ENCODE measurements at regions not wholly inside any gene's neighbourhood (a gene's known extent, or its start where the extent isn't known, plus 50 kb on each side); places are given as distances from the start of the nearest gene placed in this dataset.
"Not testable (repeated sequence)": the region's sequence is repeated elsewhere in the genome, so short reads cannot be mapped to it uniquely, and the experiment has no call there.

DNA sequence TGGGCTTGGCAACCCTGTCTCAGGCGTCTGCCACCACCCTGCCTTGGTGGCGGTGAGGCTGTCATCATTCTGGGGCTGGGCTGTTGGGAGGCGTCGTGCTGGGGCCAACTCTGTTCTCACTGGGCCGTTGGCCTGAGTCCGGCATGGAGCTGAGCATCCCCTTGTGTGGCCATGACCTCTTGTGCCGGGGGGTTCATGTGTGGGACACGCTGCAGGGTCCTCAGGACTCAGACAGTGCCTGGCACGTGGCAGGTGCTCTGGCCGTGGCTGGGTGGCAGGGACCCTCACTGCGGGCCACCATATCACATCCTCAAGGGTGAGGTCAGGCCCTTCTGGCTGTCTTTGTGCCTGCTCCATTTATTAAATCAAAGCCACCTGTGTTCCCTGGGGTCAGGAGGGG is 197.4 kb downstream of the BANP start:
- not testable (repeated sequence) for DNase-seq

DNA sequence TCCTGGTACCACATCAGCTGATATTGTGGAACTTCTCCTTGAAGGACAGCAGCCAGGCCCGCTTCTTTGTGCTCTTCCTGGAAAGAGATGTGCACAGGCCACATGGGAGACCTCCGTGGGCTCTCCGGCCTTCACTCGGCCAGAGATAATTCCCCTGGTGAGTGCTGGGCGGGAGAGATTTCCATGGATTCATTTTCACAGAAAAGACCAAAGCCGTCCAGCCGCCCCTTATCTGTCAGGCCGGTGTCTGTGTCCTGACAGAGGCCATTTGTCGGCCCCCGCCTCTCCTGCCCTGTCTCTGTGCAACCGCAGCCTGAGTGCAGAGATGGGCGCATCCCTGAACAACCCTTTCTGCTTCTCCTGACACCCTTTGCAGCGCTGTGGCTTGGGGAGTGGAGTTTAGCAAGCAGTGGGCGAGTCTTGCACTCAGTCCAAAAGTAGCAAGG is 197.9 kb downstream of the BANP start:
- not testable (repeated sequence) for DNase-seq

- DNase-seq, result not testable (repeated sequence)
Measured at GRCh38 chr16:88149663-88150062, 198.4 kb downstream of the BANP start.

DNA sequence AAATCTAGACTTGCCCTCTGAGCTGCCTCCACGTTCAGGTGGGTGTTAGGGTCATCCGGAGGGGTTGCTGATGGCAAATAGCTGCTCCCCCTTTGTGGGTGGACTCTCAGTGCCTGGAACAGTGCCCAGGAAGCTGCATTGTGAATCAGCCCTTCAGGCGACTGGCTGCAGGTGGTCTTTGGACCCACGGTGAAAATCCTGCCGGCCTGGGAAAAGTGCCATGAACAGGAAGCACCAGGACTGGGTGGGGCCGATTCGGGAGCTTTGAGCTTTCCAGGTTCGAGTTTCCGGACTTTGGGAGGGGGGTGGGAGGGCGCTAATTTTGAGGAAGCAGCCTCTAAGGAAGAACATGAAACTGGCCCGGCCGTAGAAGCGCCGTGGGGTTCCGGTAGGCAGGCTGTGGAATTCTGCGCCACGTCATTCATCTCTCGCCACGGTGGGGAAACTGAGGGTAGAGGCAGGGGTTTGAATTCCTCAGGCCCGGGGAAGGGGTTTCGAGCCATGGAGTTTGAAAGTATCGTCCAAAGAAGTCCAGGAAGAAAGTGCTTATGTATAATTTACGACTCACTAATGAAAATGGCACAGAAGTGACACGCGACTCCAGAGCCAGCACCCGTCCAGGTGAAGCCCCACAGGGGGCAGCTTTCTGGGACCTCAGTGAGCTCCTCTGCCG is 199.4 kb downstream of the BANP start:
- DNase-seq, result not testable (repeated sequence)

- DNase-seq, result not testable (repeated sequence)
Measured at GRCh38 chr16:88151129-88151499, 199.9 kb downstream of the BANP start.

GRCh38 chr16:88151859-88152843 is 200.9 kb downstream of the BANP start:
- DNase-seq, result not testable (repeated sequence)

- DNase-seq, result not testable (repeated sequence)
Measured at GRCh38 chr16:88152879-88153278, 201.6 kb downstream of the BANP start.

GRCh38 chr16:88153516-88153915 is 202.3 kb downstream of the BANP start:
- not testable (repeated sequence) for DNase-seq

DNA sequence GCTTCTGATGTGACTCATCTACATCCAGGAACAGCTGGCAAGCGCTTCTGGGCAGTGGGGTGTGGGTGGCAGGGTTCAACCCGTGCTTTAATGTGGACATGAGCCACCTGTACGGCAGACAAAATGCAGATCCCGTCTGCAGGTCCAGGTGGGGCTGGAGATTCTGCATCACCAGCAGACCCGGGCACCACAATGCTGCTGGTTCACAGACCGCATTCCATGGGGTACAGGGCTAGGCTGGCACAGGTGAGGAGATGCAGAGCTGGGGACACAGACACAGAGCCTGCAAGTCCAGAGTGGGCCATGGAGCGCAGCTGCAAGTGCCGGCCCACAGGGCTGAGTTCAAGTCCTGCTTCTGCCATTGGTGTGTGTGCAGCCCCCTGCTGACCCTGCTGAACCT is 203.7 kb downstream of the BANP start:
- DNase-seq, result not testable (repeated sequence)

GRCh38 chr16:88155681-88156080 is 204.4 kb downstream of the BANP start:
- not testable (repeated sequence) for DNase-seq

GRCh38 chr16:88156640-88157283 is 205.5 kb downstream of the BANP start:
- DNase-seq, result not testable (repeated sequence)

- DNase-seq, result not testable (repeated sequence)
Measured at GRCh38 chr16:88157686-88158085, 206.5 kb downstream of the BANP start.

DNA sequence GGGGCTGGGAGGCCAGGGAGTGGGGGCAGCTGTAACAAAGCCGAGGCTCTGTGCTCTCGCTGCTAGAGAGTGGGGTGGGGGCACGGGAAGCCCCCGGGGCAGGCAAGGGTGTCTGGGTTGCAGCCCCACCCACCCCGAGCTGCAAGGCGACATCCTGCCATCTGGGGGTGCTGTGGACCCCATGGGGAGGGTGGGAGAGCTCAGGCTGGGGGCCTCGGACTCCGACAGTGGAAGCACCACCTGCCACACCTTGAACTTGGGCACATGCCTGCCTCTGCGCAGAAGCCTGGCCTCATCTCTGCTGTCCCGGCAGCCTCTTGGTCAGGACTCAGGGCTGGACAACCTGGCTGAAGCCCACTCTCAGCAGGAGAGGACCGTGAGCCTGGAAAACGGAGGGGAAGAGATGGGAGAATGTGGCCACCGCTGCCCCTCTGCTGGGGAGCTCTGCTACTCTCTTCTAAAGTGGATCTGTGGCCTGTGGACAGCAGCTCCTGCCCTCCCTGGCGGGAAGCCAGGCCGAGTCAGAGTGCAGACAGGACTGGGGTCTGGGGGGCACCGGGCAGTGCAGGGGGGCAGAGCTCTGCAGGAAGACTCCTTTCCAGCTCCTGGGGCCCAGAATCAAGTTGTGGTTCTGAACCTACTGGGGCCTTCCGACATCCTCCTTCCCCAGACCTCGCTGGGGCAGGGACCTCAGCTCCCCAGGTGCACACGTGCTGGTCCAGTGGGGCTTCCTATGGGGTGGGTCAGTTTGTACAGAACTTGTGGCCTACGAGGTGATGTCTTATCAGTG is 207.2 kb downstream of the BANP start:
- not testable (repeated sequence) for DNase-seq

GRCh38 chr16:88159046-88159896 is 208.0 kb downstream of the BANP start:
- not testable (repeated sequence) for DNase-seq

GRCh38 chr16:88159897-88160335 is 208.7 kb downstream of the BANP start:
- DNase-seq, result not testable (repeated sequence)

GRCh38 chr16:88161191-88161590 is 210.0 kb downstream of the BANP start:
- DNase-seq, result not testable (repeated sequence)

DNA sequence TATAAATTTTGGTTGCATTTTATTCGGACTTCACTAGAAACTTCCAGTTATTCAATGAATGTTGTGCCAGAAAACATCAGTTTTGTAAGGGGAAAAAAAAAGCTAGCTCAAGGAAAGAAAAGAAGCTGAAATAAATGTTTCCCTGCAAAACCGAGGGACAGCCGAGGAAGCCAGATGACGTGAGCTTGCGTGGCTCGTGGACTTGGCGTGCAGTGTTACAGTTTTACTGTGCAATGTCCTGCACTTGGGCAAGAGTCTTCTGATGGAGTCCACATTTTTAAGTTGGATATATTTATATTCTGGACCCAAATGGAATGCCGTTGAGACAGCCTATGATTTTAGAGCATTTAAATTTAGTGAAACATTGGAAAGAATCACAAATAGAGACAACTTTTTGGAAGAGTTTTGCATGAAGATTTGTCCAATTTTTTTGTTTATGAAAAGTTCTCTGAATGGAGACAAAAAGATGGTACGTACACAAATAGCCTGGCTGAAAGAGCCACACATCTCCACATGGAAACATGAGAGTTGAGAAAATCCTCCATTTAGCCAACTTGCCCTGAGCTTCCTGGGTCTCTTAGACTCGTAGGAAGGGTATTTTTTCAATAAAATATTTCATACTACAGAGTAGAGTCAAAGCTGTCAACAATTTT is 210.5 kb downstream of the BANP start:
- not testable (repeated sequence) for DNase-seq

- DNase-seq, result not testable (repeated sequence)
Measured at GRCh38 chr16:88162778-88163177, 211.5 kb downstream of the BANP start.

- DNase-seq, result not testable (repeated sequence)
Measured at GRCh38 chr16:88164196-88165039, 213.2 kb downstream of the BANP start.

Measured in AML-193 (cell line).